Occipital lobe (tissue), 1 donor: ENCODE measurements at regions not wholly inside any gene's neighbourhood (a gene's known extent, or its start where the extent isn't known, plus 50 kb on each side); places are given as distances from the start of the nearest gene placed in this dataset.
"Not testable (repeated sequence)": the region's sequence is repeated elsewhere in the genome, so short reads cannot be mapped to it uniquely, and the experiment has no call there.

Experiments
- DNase-seq: peaks from one replicate; lab custom pipeline; 2025; lab: John Stamatoyannopoulos, UW

- no peak for DNase-seq
These were observed 532.0 kb upstream of the GRAMD2B start for GRCh38 chr5:125891061-125891725.

GRCh38 chr5:125894383-125894782 lies 528.8 kb upstream of the GRAMD2B start:
- no peak for DNase-seq

- no peak for DNase-seq
These were observed 526.8 kb upstream of the GRAMD2B start for GRCh38 chr5:125896368-125896767.

GRCh38 chr5:125897089-125897488 lies 526.1 kb upstream of the GRAMD2B start:
- DNase-seq = no peak

GRCh38 chr5:125898851-125899405 lies 524.3 kb upstream of the GRAMD2B start:
- no peak for DNase-seq

GRCh38 chr5:125912028-125912427 lies 511.2 kb upstream of the GRAMD2B start:
- no peak for DNase-seq

- no peak for DNase-seq
These were observed 510.0 kb upstream of the GRAMD2B start for GRCh38 chr5:125913200-125913599.

- DNase-seq = no peak
These were observed 508.7 kb upstream of the GRAMD2B start for GRCh38 chr5:125914471-125914870.

GRCh38 chr5:125923958-125924357 lies 499.3 kb upstream of the GRAMD2B start:
- DNase-seq = not testable (repeated sequence)

- no peak for DNase-seq
These were observed 497.0 kb upstream of the GRAMD2B start for GRCh38 chr5:125926172-125926571.

GRCh38 chr5:125928663-125929062 lies 494.5 kb upstream of the GRAMD2B start:
- no peak for DNase-seq

GRCh38 chr5:125950012-125950615 lies 473.1 kb upstream of the GRAMD2B start:
- no peak for DNase-seq

- no peak for DNase-seq
These were observed 462.1 kb upstream of the GRAMD2B start for GRCh38 chr5:125961150-125961549.

GRCh38 chr5:125965577-125965976 lies 457.6 kb upstream of the GRAMD2B start:
- no peak for DNase-seq

GRCh38 chr5:125967576-125967975 lies 455.6 kb upstream of the GRAMD2B start:
- no peak for DNase-seq

GRCh38 chr5:125969011-125969813 lies 454.0 kb upstream of the GRAMD2B start:
- no peak for DNase-seq

GRCh38 chr5:125969814-125970171 lies 453.4 kb upstream of the GRAMD2B start:
- DNase-seq = no peak

GRCh38 chr5:125970631-125971307 lies 452.4 kb upstream of the GRAMD2B start:
- DNase-seq = no peak

GRCh38 chr5:125972706-125973105 lies 450.5 kb upstream of the GRAMD2B start:
- DNase-seq = no peak

- no peak for DNase-seq
These were observed 448.5 kb upstream of the GRAMD2B start for GRCh38 chr5:125974679-125975078.

- DNase-seq = no peak
These were observed 446.7 kb upstream of the GRAMD2B start for GRCh38 chr5:125976421-125977000.
